PC-3 (cell line): ENCODE measurements at regions not wholly inside any gene's neighbourhood (a gene's known extent, or its start where the extent isn't known, plus 50 kb on each side); places are given as distances from the start of the nearest gene placed in this dataset.

Source experiments
- CTCF ChIP-seq: fragments of 300-600 bp; sonication (generic); conservative IDR thresholded peaks from 2 replicates; pipeline ENCODE4 v1.5.1; 2017; ENCODE audit warnings: antibody characterized with exemption, low read depth, mild to moderate bottlenecking, low read length
- EZH2 ChIP-seq: fragments of 300-600 bp; sonication (generic); IDR thresholded peaks from one replicate; pipeline ENCODE4 v1.6.1; 2017; ENCODE audit warnings: antibody characterized with exemption, mild to moderate bottlenecking, low read length; ENCODE audit not compliant: unreplicated experiment

GRCh38 chr3:187930021-187930420 lies 184.8 kb upstream of the BCL6 start:
- TF ChIP-seq CTCF (no peak), EZH2 (no peak)
